K562 (cell line): ENCODE measurements at regions not wholly inside any gene's neighbourhood (a gene's known extent, or its start where the extent isn't known, plus 50 kb on each side); places are given as distances from the start of the nearest gene placed in this dataset.

ENCODE experiments used
- ATAC-seq: fragments of 200-7000 bp; cut with Tn5 transposase; 3 replicates; pipeline ENCODE4 v1.9.1; 2020; ENCODE audit warnings: moderate library complexity
- BruUV-seq: library from RNA; stranded (reverse); fragments of 400-500 nt; replicated peaks from 2 replicates; lab custom pipeline; 2021; lab: Mats Ljungman, UMichigan
- CTCF ChIA-PET: fragments of 300-600 bp; formaldehyde crosslinking; extraction: SDS; loops from one replicate; lab custom pipeline; 2021; ENCODE audit warnings: low intra/inter-chr PET ratio; lab: Yijun Ruan, JAX
- POLR2A ChIA-PET: fragments of 300-600, 350-650 bp; sonication (Branson Sonifier 250); formaldehyde crosslinking; extraction: SDS; loops from one replicate; lab custom pipeline; 2021; ENCODE audit warnings: antibody characterized with exemption, inconsistent platforms; lab: Yijun Ruan, JAX
- DNase-seq, 4 experiments: peaks; one replicate each; pipeline versions ENCODE4 v3.0.0 to v3.0.0-alpha.2; 2011 to 2018; ENCODE audit warnings: low spot score in 3 of 4, mixed read lengths in 3 of 4; ENCODE audit errors: extremely low read depth in 1 of 4
- FAIRE-seq: peaks from 2 replicates; lab custom pipeline; 2011; peaks lifted over from hg19 to GRCh38; lab: Jason Lieb, UNC
- H2AFZ ChIP-seq: 2 replicates; pipeline ENCODE4 v1.6.0; 2011; ENCODE audit warnings: low read depth, low read length, control low read depth, inconsistent platforms
- H3K27ac ChIP-seq: fragments of 200-600 bp; 3 replicates; pipeline ENCODE4 v1.8.0; 2011; ENCODE audit warnings: low read depth, mild to moderate bottlenecking, control low read depth, inconsistent platforms, low read length, moderate library complexity, mixed read lengths; ENCODE audit errors: extremely low read depth
- H3K27me3 ChIP-seq, 2 experiments: fragments of 300-600 bp in 1 of 2; 2 replicates in 1 of 2; 3 replicates in 1 of 2; pipeline versions ENCODE4 v1.6.0 to v1.8.0; 2011; ENCODE audit warnings: inconsistent platforms in 2 of 2, low read length in 2 of 2, mild to moderate bottlenecking in 1 of 2, mixed read lengths in 1 of 2, moderate library complexity in 1 of 2; ENCODE audit not compliant: control insufficient read depth in 2 of 2, insufficient read depth in 2 of 2
- H3K36me3 ChIP-seq: fragments of 300-600 bp; 3 replicates; pipeline ENCODE4 v1.8.0; 2011; ENCODE audit warnings: mild to moderate bottlenecking, low read length, inconsistent platforms; ENCODE audit not compliant: control insufficient read depth, insufficient read depth
- H3K4me1 ChIP-seq, 2 experiments: fragments of 200-600 bp in 1 of 2; replicated peaks in 1 of 2; 2 replicates in 1 of 2; 3 replicates in 1 of 2; pipeline versions ENCODE4 v1.5.1 to v1.8.0; 2011; ENCODE audit warnings: inconsistent platforms in 2 of 2, low read length in 2 of 2, mild to moderate bottlenecking in 1 of 2, mixed read lengths in 1 of 2, moderate library complexity in 1 of 2; ENCODE audit not compliant: control insufficient read depth in 2 of 2, insufficient read depth in 2 of 2
- H3K4me2 ChIP-seq: 2 replicates; pipeline ENCODE4 v1.6.1; 2011; ENCODE audit warnings: low read length, control low read depth, inconsistent platforms, mixed read lengths; ENCODE audit not compliant: insufficient read depth
- H3K4me3 ChIP-seq: fragments of 200-600 bp; sonication (generic), shearing (Covaris generic); 2 replicates; pipeline ENCODE4 v1.5.1; 2016; ENCODE audit warnings: control low read depth, inconsistent platforms
- H3K79me2 ChIP-seq: fragments of 200-600 bp; 3 replicates; pipeline ENCODE4 v1.8.0; 2011; ENCODE audit warnings: low read length, inconsistent platforms; ENCODE audit not compliant: control insufficient read depth, insufficient read depth
- H3K9ac ChIP-seq, 2 experiments: 2 replicates each; pipeline versions ENCODE4 v1.6.0 to v1.6.1; 2011; ENCODE audit warnings: low read depth in 2 of 2, low read length in 2 of 2, control low read depth in 1 of 2, inconsistent platforms in 1 of 2, mild to moderate bottlenecking in 1 of 2, mixed read lengths in 1 of 2; ENCODE audit not compliant: insufficient read depth in 1 of 2
- H3K9me1 ChIP-seq: one replicate; pipeline ENCODE4 v1.6.0; 2011; ENCODE audit warnings: inconsistent platforms, mild to moderate bottlenecking, low read length, moderate library complexity; ENCODE audit not compliant: control insufficient read depth, insufficient read depth
- H3K9me3 ChIP-seq: replicated peaks from 2 replicates; pipeline ENCODE4 v1.5.1; 2011; ENCODE audit warnings: low read depth, low read length, inconsistent platforms; ENCODE audit not compliant: control insufficient read depth, insufficient read depth
- H4K20me1 ChIP-seq: replicated peaks from 2 replicates; pipeline ENCODE4 v1.6.1; 2011; ENCODE audit warnings: low read length, inconsistent platforms, mixed read lengths; ENCODE audit not compliant: control insufficient read depth, insufficient read depth
- LARP7 ChIP-seq: fragments of 450-650 bp; IDR thresholded peaks from 2 replicates; pipeline ENCODE4 v1.6.1; 2016
- NEUROD1 ChIP-seq: fragments of 150-350 bp; IDR thresholded peaks from 2 replicates; pipeline ENCODE4 v1.6.1; 2014; ENCODE audit warnings: borderline replicate concordance, low read length, low read depth; ENCODE audit not compliant: partially characterized antibody
- POLR2AphosphoS2 ChIP-seq: IDR thresholded peaks from 2 replicates; pipeline ENCODE4 v1.6.1; 2012; ENCODE audit warnings: low read length, improper control_type of control experiment
- THRAP3 ChIP-seq: fragments of 450-650 bp; IDR thresholded peaks from 2 replicates; pipeline ENCODE4 v1.6.1; 2016; ENCODE audit warnings: mild to moderate bottlenecking, inconsistent platforms, borderline replicate concordance
- ZBTB17 ChIP-seq: fragments of 450-650 bp; formaldehyde crosslinking; IDR thresholded peaks from 2 replicates; pipeline ENCODE4 v1.4.0; 2020; ENCODE audit warnings: mild to moderate bottlenecking
- WGBS: fragments of 100-300 bp; shearing (Covaris generic); methylation state at CpG from one replicate; pipeline ENCODE4 v1.1.6; 2016; ENCODE audit warnings: low coverage, mixed read lengths; ENCODE audit not compliant: insufficient coverage; ENCODE audit errors: missing lambda C conversion rate; 5-methylcytosine and 5-hydroxymethylcytosine counted together
- in situ Hi-C: fragments of 300-500 bp; cut with MboI; formaldehyde crosslinking; loops from 4 replicates; pipeline ENCODE4 v1.15.0; 2018; ENCODE audit warnings: inconsistent platforms, mixed read lengths
- intact Hi-C: fragments of 100-400 bp; cut with micrococcal nuclease; formaldehyde crosslinking; loops from 2 replicates; pipeline ENCODE4 v1.14.2; 2022

DNA sequence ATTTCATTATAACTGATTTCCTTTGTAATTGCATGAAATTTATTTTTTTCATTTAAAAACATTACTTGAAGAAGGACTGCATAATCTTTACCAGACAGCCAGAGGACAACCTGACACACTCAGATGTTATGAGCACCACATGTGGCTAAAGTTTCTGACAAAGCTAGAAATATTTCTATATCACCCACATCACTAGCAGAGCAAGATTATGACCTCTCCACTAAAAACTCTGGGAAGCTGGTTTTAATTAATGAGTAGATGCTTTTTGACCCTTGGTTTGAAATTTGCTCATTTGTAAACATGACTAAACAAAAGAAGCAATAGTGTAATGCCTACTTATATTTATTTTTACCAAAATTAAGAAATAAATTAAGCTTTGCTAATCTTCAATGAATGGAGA, 661.5 kb upstream of the EPHA5 start:
- Histone ChIP-seq H3K4me2 (no peak overlapping the region), H3K79me2 (no peaks in the 10 kb centered on the region), H3K9me1 (no peaks in the 10 kb centered on the region), H3K27ac (no peak overlapping the region), H3K9ac (no peak overlapping the region), H2AFZ (no peak overlapping the region), H3K9me3 (no peaks in the 10 kb centered on the region), H4K20me1 (no peaks in the 10 kb centered on the region), H3K36me3 (no peaks in the 10 kb centered on the region), H3K4me1 (no peaks in the 10 kb centered on the region), H3K4me3 (no peak overlapping the region), H3K27me3 (no peaks in the 10 kb centered on the region)
- DNase-seq (no peak), FAIRE-seq (no peak), ATAC-seq (no peak)
- intact Hi-C loops (no loop called here), in situ Hi-C loops (no loop called here)
- CTCF ChIA-PET: no interaction called here
- BruUV-seq: no TSS peak
- TF ChIP-seq POLR2AphosphoS2 (no peak), LARP7 (no peak)
- POLR2A ChIA-PET: no interaction called here

GRCh38 chr4:66330125-66330524, 659.8 kb upstream of the EPHA5 start:
- no peak for ATAC-seq
- Histone ChIP-seq H4K20me1 (no peaks in the 10 kb centered on the region), H3K27ac (no peak overlapping the region), H3K27me3 (no peaks in the 10 kb centered on the region), H3K9ac (no peak overlapping the region), H3K9me1 (no peaks in the 10 kb centered on the region), H3K4me1 (no peaks in the 10 kb centered on the region), H3K36me3 (no peaks in the 10 kb centered on the region), H3K4me2 (no peak overlapping the region), H3K4me3 (no peak overlapping the region), H3K9me3 (no peaks in the 10 kb centered on the region), H3K79me2 (no peaks in the 10 kb centered on the region), H2AFZ (no peak overlapping the region)
- no TSS peak for BruUV-seq
- TF ChIP-seq ZBTB17 (CRISPR knock-in tag) (no peak), THRAP3 (no peak), NEUROD1 (no peak)
- WGBS: 0% methylated on average over 3 of the region's 3 CpGs
- no peak for DNase-seq
- ChIA-PET POLR2A (no interaction called here), CTCF (no interaction called here)
- intact Hi-C loops (no loop called here), in situ Hi-C loops (no loop called here)
- no peak for FAIRE-seq
